Stimulated activated CD8-positive, alpha-beta memory T cell treated with anti-CD3 and anti-CD28 coated beads, Interleukin-12 subunit alpha, Interleukin-12 subunit beta, amount 100 ng/mL, for 24 hours (primary cell): ENCODE measurements at regions not wholly inside any gene's neighbourhood (a gene's known extent, or its start where the extent isn't known, plus 50 kb on each side); places are given as distances from the start of the nearest gene placed in this dataset.
A peak's percentile ranks its signal among the peaks of the same experiment; 100 is the strongest.

Experiments used
- DNase-seq: peaks from one replicate; pipeline ENCODE4 v3.0.0-alpha.2; 2020; ENCODE audit errors: extremely low read depth

DNA sequence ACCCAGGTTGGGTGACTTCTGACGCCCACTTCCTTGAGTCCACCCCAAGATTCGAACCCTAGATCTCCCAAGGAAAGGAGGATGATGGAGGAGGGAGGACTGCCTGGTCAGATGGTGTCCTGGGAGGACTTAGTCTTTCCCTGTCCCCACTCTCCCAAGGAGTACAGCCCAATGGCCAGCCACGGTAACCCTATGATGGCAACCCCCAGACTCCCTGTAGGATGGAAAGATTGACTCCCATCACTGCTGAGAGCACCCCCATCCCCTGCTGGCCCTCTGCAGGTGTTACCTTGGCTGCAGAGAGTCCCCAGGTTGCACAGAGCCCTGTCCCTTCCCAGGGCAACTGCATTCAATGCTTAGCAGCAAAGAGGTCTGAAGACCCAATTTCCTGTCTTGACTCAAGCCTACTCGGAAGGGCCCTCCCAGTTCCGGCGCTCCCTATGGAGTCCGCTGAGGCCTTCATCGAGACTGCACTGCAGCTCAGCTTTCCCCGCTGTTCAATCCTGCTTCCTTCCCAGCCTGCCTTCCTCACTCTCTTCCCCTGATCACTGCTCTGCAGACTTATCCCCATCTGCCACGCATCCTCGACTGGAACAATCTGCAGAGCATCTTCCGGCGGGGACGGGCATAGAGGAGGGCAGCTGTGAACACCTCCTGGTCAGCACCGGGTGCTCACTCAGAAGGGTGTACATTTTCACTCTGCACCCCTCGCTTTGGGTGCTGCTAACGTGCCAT is 50.8 kb upstream of the OCM2 start:
- no peak for DNase-seq

- no peak for DNase-seq
Observed at GRCh38 chr7:98046816-98047215, 56.8 kb upstream of the OCM2 start.

DNA sequence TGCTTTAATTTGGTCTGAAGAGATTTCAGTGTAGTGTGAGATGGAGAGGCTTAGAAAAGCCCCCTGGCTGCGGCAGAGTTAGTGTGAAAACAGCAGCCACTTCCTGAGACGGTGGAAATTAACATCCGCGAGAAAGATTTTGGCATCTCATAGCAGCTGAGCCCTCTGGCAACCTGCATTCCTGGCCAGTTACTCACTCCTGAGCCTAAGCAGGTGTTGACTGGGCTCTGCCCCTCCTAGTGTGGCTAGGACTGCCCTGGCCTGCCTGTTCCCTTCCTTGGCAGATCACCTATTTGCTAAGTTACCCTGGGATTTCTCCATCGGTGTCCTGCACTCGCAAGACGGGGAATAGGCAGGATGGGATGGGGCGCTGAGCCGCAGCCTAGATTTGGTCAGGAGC is 57.6 kb upstream of the LMTK2 start:
- no peak for DNase-seq

DNA sequence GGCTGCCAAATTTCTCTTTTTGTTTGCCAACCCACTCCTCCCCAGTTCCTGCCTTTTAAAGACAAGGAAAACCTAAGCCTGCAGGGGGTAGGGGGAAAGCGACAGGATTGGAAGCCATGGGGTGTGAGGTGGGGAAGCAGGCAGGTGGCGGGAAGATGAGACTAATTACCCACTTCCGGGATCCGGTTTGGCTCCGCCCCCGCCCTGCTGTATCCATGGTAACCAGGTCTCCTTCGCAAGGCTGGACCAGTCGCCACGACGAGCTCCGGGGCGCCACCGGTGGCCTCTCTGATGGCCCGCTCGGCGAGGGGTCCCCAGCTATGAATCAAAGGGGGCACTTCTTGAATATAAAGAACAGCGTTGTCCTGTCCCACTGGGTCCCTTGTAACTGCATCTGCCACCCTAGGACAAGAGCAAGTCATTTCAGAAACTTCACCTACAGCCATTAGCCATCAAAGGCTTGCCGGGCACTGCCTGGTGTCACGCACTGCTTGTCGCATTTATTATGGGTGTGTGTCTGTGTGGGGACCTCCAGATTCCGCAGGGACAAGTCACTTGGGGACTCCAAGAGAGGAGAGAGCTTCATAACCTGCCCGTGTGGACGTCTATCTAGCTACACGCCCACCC is 55.4 kb upstream of the LMTK2 start:
- peak; percentile 25 for DNase-seq

GRCh38 chr7:98054585-98054984 is 52.1 kb upstream of the LMTK2 start:
- DNase-seq = no peak

DNA sequence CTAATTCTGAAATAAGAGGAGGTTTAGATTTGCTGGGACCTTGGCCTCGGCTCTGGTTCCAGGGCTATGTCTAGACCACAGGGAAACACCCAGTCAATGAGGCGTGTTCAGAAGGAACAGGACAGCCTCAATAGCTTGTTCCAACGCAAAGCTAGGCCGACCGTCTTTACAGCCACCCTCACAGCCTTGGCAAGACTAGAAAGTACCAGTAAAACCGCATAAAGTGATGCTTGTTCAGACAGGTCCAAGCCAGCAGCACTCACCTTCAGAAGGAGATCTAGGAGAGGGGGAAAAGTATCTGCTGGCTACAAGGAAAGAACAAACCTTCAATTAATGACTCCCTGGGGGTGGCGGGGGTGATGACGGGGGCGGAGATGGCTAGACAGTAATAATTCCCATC is 50.1 kb upstream of the LMTK2 start:
- DNase-seq = no peak
